ENCODE measurements at regions not wholly inside any gene's neighbourhood (a gene's known extent, or its start where the extent isn't known, plus 50 kb on each side); places are given as distances from the start of the nearest gene placed in this dataset.

GRCh38 chr7:94182066-94182465 lies 177.9 kb upstream of the BET1 start:
- intact Hi-C loops (cut with micrococcal nuclease; ENCODE audit: unreplicated experiment): no loop called here
- peak overlapping the region; percentile 99 for H3K27ac Mint-ChIP-seq (ENCODE audit: unreplicated experiment)
- no TSS peak for BruUV-seq (replicated peaks)
- peaks cover 6% of the 10 kb centered on the region for H3K36me3 Mint-ChIP-seq (ENCODE audit: insufficient read depth, unreplicated experiment)
- H3K4me1 Mint-ChIP-seq (ENCODE audit: low read depth, unreplicated experiment): peaks cover 37% of the 10 kb centered on the region
- H3K9me3 Mint-ChIP-seq (ENCODE audit: low read depth, unreplicated experiment): peaks cover 9% of the 10 kb centered on the region
- TF ChIP-seq, protein P1, sequence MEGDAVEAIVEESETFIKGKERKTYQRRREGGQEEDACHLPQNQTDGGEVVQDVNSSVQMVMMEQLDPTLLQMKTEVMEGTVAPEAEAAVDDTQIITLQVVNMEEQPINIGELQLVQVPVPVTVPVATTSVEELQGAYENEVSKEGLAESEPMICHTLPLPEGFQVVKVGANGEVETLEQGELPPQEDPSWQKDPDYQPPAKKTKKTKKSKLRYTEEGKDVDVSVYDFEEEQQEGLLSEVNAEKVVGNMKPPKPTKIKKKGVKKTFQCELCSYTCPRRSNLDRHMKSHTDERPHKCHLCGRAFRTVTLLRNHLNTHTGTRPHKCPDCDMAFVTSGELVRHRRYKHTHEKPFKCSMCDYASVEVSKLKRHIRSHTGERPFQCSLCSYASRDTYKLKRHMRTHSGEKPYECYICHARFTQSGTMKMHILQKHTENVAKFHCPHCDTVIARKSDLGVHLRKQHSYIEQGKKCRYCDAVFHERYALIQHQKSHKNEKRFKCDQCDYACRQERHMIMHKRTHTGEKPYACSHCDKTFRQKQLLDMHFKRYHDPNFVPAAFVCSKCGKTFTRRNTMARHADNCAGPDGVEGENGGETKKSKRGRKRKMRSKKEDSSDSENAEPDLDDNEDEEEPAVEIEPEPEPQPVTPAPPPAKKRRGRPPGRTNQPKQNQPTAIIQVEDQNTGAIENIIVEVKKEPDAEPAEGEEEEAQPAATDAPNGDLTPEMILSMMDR (IDR thresholded peaks at IDR 0.05; ENCODE audit: unreplicated experiment): no peak
- H3K4me3 Mint-ChIP-seq (ENCODE audit: low read depth, unreplicated experiment): no peak overlapping the region
- CTCF ChIA-PET: interaction anchor here (1.3 kb wide), 1 partner anchor 179 kb away, joined by 3 read pairs; no protein-coding TSS in a partner anchor
- DNase-seq: peak; percentile 11
- no peaks in the 10 kb centered on the region for H3K27me3 Mint-ChIP-seq (ENCODE audit: unreplicated experiment)

GRCh38 chr7:94182721-94183120 lies 178.6 kb upstream of the BET1 start:
- intact Hi-C loops (cut with micrococcal nuclease; ENCODE audit: unreplicated experiment): no loop called here
- Mint-ChIP-seq H3K9me3 (ENCODE audit: low read depth, unreplicated experiment) (peaks cover 9% of the 10 kb centered on the region), H3K4me1 (ENCODE audit: low read depth, unreplicated experiment) (peaks cover 37% of the 10 kb centered on the region), H3K36me3 (ENCODE audit: insufficient read depth, unreplicated experiment) (peaks cover 6% of the 10 kb centered on the region), H3K4me3 (ENCODE audit: low read depth, unreplicated experiment) (no peak overlapping the region), H3K27me3 (ENCODE audit: unreplicated experiment) (no peaks in the 10 kb centered on the region), H3K27ac (ENCODE audit: unreplicated experiment) (peak overlapping the region; percentile 99)
- no peak for DNase-seq
- TSS peak; percentile 95 for BruUV-seq (replicated peaks)
- TF ChIP-seq, protein P1 (IDR thresholded peaks at IDR 0.05; ENCODE audit: unreplicated experiment): no peak
- CTCF ChIA-PET: interaction anchor here (1.3 kb wide), 1 partner anchor 179 kb away, joined by 3 read pairs; no protein-coding TSS in a partner anchor

DNA sequence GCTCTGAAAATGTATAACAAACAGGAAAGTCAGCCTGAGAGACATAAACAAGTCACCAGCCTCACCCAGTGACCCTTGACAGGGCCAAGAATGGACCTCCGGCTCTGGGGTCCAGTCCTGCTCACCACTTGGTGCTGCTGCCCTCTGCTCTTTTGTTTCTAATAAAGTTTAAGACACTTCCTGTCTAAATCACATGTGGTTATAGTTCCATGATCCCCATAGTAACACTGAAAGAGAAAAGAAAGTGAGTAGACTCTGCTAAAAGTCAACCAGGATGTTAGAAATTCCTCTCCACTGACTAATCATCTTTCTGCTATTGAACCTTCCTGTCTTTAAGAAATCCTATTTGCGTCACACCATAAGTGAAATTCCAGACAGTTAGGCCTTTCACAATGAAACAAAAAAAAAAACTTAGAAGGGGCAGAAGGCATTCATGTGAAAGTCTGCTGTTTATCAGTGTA lies 179.2 kb upstream of the BET1 start:
- Mint-ChIP-seq H3K4me3 (ENCODE audit: low read depth, unreplicated experiment) (peak overlapping the region; percentile 39), H3K4me1 (ENCODE audit: low read depth, unreplicated experiment) (peaks cover 37% of the 10 kb centered on the region), H3K9me3 (ENCODE audit: low read depth, unreplicated experiment) (peaks cover 9% of the 10 kb centered on the region), H3K27ac (ENCODE audit: unreplicated experiment) (peak overlapping the region; percentile 99), H3K27me3 (ENCODE audit: unreplicated experiment) (no peaks in the 10 kb centered on the region), H3K36me3 (ENCODE audit: insufficient read depth, unreplicated experiment) (peaks cover 6% of the 10 kb centered on the region)
- CTCF ChIA-PET: no interaction called here
- TF ChIP-seq, protein P1 (IDR thresholded peaks at IDR 0.05; ENCODE audit: unreplicated experiment): no peak
- DNase-seq: peak; percentile 56
- no TSS peak for BruUV-seq (replicated peaks)
- intact Hi-C loops (cut with micrococcal nuclease; ENCODE audit: unreplicated experiment): no loop called here

- DNase-seq: no peak
- peaks cover 37% of the 10 kb centered on the region for H3K4me1 Mint-ChIP-seq (ENCODE audit: low read depth, unreplicated experiment)
- peaks cover 6% of the 10 kb centered on the region for H3K36me3 Mint-ChIP-seq (ENCODE audit: insufficient read depth, unreplicated experiment)
- intact Hi-C loops (cut with micrococcal nuclease; ENCODE audit: unreplicated experiment): no loop called here
- peak overlapping the region; percentile 99 for H3K27ac Mint-ChIP-seq (ENCODE audit: unreplicated experiment)
- CTCF ChIA-PET: no interaction called here
- no TSS peak for BruUV-seq (replicated peaks)
- peak overlapping the region; percentile 39 for H3K4me3 Mint-ChIP-seq (ENCODE audit: low read depth, unreplicated experiment)
- H3K9me3 Mint-ChIP-seq (ENCODE audit: low read depth, unreplicated experiment): peaks cover 9% of the 10 kb centered on the region
- no peaks in the 10 kb centered on the region for H3K27me3 Mint-ChIP-seq (ENCODE audit: unreplicated experiment)
- TF ChIP-seq, protein P1 (IDR thresholded peaks at IDR 0.05; ENCODE audit: unreplicated experiment): no peak
Observed at GRCh38 chr7:94183891-94184290, 179.7 kb upstream of the BET1 start.

Measured in Calu3 (cell line).